HepG2 (cell line): ENCODE measurements at regions not wholly inside any gene's neighbourhood (a gene's known extent, or its start where the extent isn't known, plus 50 kb on each side); places are given as distances from the start of the nearest gene placed in this dataset.

Source experiments
- ATAC-seq: fragments of 200-7000 bp; cut with Tn5 transposase; 3 replicates; pipeline ENCODE4 v1.9.1; 2020; ENCODE audit warnings: mild to moderate bottlenecking, moderate library complexity
- BruUV-seq: library from RNA; stranded (reverse); fragments of 400-500 nt; replicated peaks from 2 replicates; lab custom pipeline; 2021; lab: Mats Ljungman, UMichigan
- CTCF ChIA-PET: fragments of 300-600 bp; formaldehyde crosslinking; extraction: SDS; loops from one replicate; lab custom pipeline; 2021; ENCODE audit warnings: low total read pairs, inconsistent platforms, low intra/inter-chr PET ratio; lab: Yijun Ruan, JAX
- POLR2A ChIA-PET: fragments of 350-600 bp; sonication (Branson Sonifier 250); formaldehyde crosslinking; loops from one replicate; lab custom pipeline; 2020; ENCODE audit warnings: antibody characterized with exemption, inconsistent platforms; lab: Yijun Ruan, JAX
- DNase-seq: peaks from one replicate; pipeline ENCODE4 v3.0.0-alpha.2; 2015; ENCODE audit warnings: low spot score
- FAIRE-seq: peaks from 3 replicates; lab custom pipeline; 2011; peaks lifted over from hg19 to GRCh38; lab: Jason Lieb, UNC
- H2AFZ ChIP-seq: one replicate; pipeline ENCODE4 v1.6.1; 2011; ENCODE audit warnings: low read length, inconsistent platforms
- H3K27ac ChIP-seq: fragments of 300-600 bp; 3 replicates; pipeline ENCODE4 v1.8.0; 2011; ENCODE audit warnings: mixed run types, mild to moderate bottlenecking, mixed read lengths, low read length, inconsistent platforms; ENCODE audit not compliant: insufficient read depth; ENCODE audit errors: extremely low read length
- H3K27me3 ChIP-seq, 2 experiments: fragments of 200-600 bp in 1 of 2; 2 replicates in 1 of 2; 3 replicates in 1 of 2; pipeline versions ENCODE4 v1.6.0 to v1.8.0; 2011; ENCODE audit warnings: low read length in 2 of 2, mild to moderate bottlenecking in 2 of 2, moderate library complexity in 2 of 2, inconsistent platforms in 1 of 2; ENCODE audit not compliant: insufficient read depth in 2 of 2, control insufficient read depth in 1 of 2
- H3K36me3 ChIP-seq, 2 experiments: fragments of 200-600 bp in 1 of 2; replicated peaks in 1 of 2; 2 replicates in 1 of 2; 3 replicates in 1 of 2; pipeline versions ENCODE4 v1.5.1 to v1.8.0; 2011; ENCODE audit warnings: low read length in 2 of 2, inconsistent platforms in 1 of 2; ENCODE audit not compliant: insufficient read depth in 2 of 2, control insufficient read depth in 1 of 2
- H3K4me1 ChIP-seq: 2 replicates; pipeline ENCODE4 v1.5.1; 2012; ENCODE audit warnings: low read length, inconsistent platforms; ENCODE audit not compliant: insufficient read depth
- H3K4me2 ChIP-seq: 2 replicates; pipeline ENCODE4 v1.6.0; 2011; ENCODE audit warnings: low read depth, low read length, inconsistent platforms
- H3K4me3 ChIP-seq, 3 experiments: fragments of 200-600 bp in 1 of 3; sonication (generic), shearing (Covaris generic) in 1 of 3; replicated peaks in 1 of 3; 2 replicates each; pipeline ENCODE4 v1.5.1; 2011 to 2016; ENCODE audit warnings: low read length in 3 of 3, inconsistent platforms in 2 of 3, low read depth in 2 of 3, mild to moderate bottlenecking in 2 of 3, control low read depth in 1 of 3, mixed read lengths in 1 of 3; ENCODE audit not compliant: insufficient read depth in 1 of 3
- H3K79me2 ChIP-seq: one replicate; pipeline ENCODE4 v1.6.1; 2011; ENCODE audit warnings: low read length, inconsistent platforms; ENCODE audit not compliant: insufficient read depth
- H3K9ac ChIP-seq: 2 replicates; pipeline ENCODE4 v1.6.0; 2011; ENCODE audit warnings: mild to moderate bottlenecking, low read depth, low read length, inconsistent platforms; ENCODE audit not compliant: insufficient read depth
- H3K9me3 ChIP-seq: 2 replicates; pipeline ENCODE4 v1.5.1; 2012; ENCODE audit warnings: mild to moderate bottlenecking, low read length
- H4K20me1 ChIP-seq: 2 replicates; pipeline ENCODE4 v1.6.0; 2011; ENCODE audit warnings: inconsistent platforms, mild to moderate bottlenecking, low read length, moderate library complexity; ENCODE audit not compliant: insufficient read depth
- MED1 ChIP-seq: sonication (generic); formaldehyde crosslinking; IDR thresholded peaks from 2 replicates; pipeline ENCODE4 v1.4.0; 2020; ENCODE audit warnings: missing genetic modification reagents
- MTF2 ChIP-seq: sonication (generic); formaldehyde crosslinking; IDR thresholded peaks from 2 replicates; pipeline ENCODE4 v1.5.0; 2020; ENCODE audit warnings: missing genetic modification reagents, borderline replicate concordance
- RFX5 ChIP-seq: IDR thresholded peaks from 2 replicates; pipeline ENCODE4 v1.6.1; 2011; ENCODE audit warnings: low read depth, low read length, improper control_type of control experiment
- STAG1 ChIP-seq: sonication (generic); formaldehyde crosslinking; IDR thresholded peaks from 2 replicates; pipeline ENCODE4 v1.4.0; 2020; ENCODE audit warnings: missing genetic modification reagents
- TCF12 ChIP-seq, 2 experiments: fragments of 450-650 bp in 1 of 2; sonication (generic) in 1 of 2; formaldehyde crosslinking in 1 of 2; IDR thresholded peaks; 2 replicates each; pipeline versions ENCODE4 v1.6.1 to v1.8.0; 2017 to 2022; ENCODE audit warnings: antibody characterized with exemption in 1 of 2, mild to moderate bottlenecking in 1 of 2, missing genetic modification reagents in 1 of 2, moderate library complexity in 1 of 2
- ZFP37 ChIP-seq: sonication (generic); formaldehyde crosslinking; IDR thresholded peaks from 2 replicates; pipeline ENCODE4 v1.4.0; 2020; ENCODE audit warnings: missing genetic modification reagents, borderline replicate concordance
- ZNF674 ChIP-seq: sonication (generic); formaldehyde crosslinking; IDR thresholded peaks from 2 replicates; pipeline ENCODE4 v1.5.0; 2020; ENCODE audit warnings: low read depth, mild to moderate bottlenecking, missing genetic modification reagents
- ZNF75D ChIP-seq: sonication (generic); formaldehyde crosslinking; IDR thresholded peaks from 2 replicates; pipeline ENCODE4 v1.8.1; 2023; ENCODE audit warnings: missing genetic modification reagents, mild to moderate bottlenecking, borderline replicate concordance
- ZNF878 ChIP-seq: sonication (generic); formaldehyde crosslinking; IDR thresholded peaks from 2 replicates; pipeline ENCODE4 v1.8.1; 2023; ENCODE audit warnings: mild to moderate bottlenecking, missing genetic modification reagents, moderate library complexity
- WGBS: methylation state at CpG from one replicate; pipeline ENCODE4 v1.1.6; 2017; ENCODE audit warnings: low lambda C conversion rate; 5-methylcytosine and 5-hydroxymethylcytosine counted together
- in situ Hi-C: cut with HindIII; loops from 2 replicates; pipeline ENCODE4 v1.10.0; 2017; ENCODE audit warnings: low pct_unique_long_range_greater_than_20kb; ENCODE audit not compliant: extremely low pct_ligation_motif_present
- intact Hi-C: fragments of 100-400 bp; cut with micrococcal nuclease; formaldehyde crosslinking; loops from one replicate; pipeline ENCODE4 v1.10.0; 2022; ENCODE audit not compliant: unreplicated experiment
- TF ChIP-seq, protein P1 (sequence below): sonication (generic); formaldehyde crosslinking; IDR thresholded peaks from 2 replicates; pipeline ENCODE4 v1.5.0; 2020; ENCODE audit warnings: mild to moderate bottlenecking, missing genetic modification reagents, moderate library complexity

- FAIRE-seq (no peak), DNase-seq (no peak), ATAC-seq (no peak)
- CTCF ChIA-PET: no interaction called here
- no peak overlapping the region for H3K4me2 ChIP-seq
- 0 out of 2 replicates have a peak, but pooled peaks cover 6% of the 10 kb centered on the region for H3K4me1 ChIP-seq
- 59% methylated on average over 3 of the region's 3 CpGs for WGBS
- H2AFZ ChIP-seq: no peak overlapping the region
- in situ Hi-C loops (no loop called here), intact Hi-C loops (loop anchor here (10.0 kb wide), 1 partner anchor 96 kb away; no protein-coding TSS in a partner anchor)
- POLR2A ChIA-PET: no interaction called here
- BruUV-seq: no TSS peak
- TF ChIP-seq MTF2 (CRISPR knock-in tag) (no peak), ZNF674 (CRISPR knock-in tag) (no peak), ZNF75D (CRISPR knock-in tag) (no peak), MED1 (CRISPR knock-in tag) (no peak), RFX5 (no peak)
- H3K79me2 ChIP-seq: no peaks in the 10 kb centered on the region
- H3K27ac ChIP-seq: no peak overlapping the region
- H3K9me3 ChIP-seq: peaks cover 10% of the 10 kb centered on the region
- H3K4me3 ChIP-seq: no peak overlapping the region
- H3K27me3 ChIP-seq: no peaks in the 10 kb centered on the region
- no peaks in the 10 kb centered on the region for H4K20me1 ChIP-seq
- H3K9ac ChIP-seq: no peak overlapping the region
- H3K36me3 ChIP-seq: no peaks in the 10 kb centered on the region
Observed at GRCh38 chr10:33838731-33839130, 504.3 kb upstream of the NRP1 start.

- in situ Hi-C loops (no loop called here), intact Hi-C loops (loop anchor here (10.0 kb wide), 1 partner anchor 97 kb away; no protein-coding TSS in a partner anchor)
- Histone ChIP-seq H3K27ac (no peak overlapping the region), H3K36me3 (no peaks in the 10 kb centered on the region), H3K4me1 (peaks cover 12% of the 10 kb centered on the region), H3K79me2 (no peaks in the 10 kb centered on the region), H3K4me2 (no peak overlapping the region), H3K27me3 (no peaks in the 10 kb centered on the region), H3K4me3 (no peak overlapping the region), H2AFZ (no peak overlapping the region), H3K9ac (no peak overlapping the region), H3K9me3 (no peaks in the 10 kb centered on the region), H4K20me1 (no peaks in the 10 kb centered on the region)
- no peak for DNase-seq
- no TSS peak for BruUV-seq
- WGBS: 69% methylated on average over 3 of the region's 6 CpGs
- POLR2A ChIA-PET: no interaction called here
- ATAC-seq: no peak; the same call in 1 of the 3 replicates
- CTCF ChIA-PET: no interaction called here
- FAIRE-seq: no peak
- TF ChIP-seq, protein P1, sequence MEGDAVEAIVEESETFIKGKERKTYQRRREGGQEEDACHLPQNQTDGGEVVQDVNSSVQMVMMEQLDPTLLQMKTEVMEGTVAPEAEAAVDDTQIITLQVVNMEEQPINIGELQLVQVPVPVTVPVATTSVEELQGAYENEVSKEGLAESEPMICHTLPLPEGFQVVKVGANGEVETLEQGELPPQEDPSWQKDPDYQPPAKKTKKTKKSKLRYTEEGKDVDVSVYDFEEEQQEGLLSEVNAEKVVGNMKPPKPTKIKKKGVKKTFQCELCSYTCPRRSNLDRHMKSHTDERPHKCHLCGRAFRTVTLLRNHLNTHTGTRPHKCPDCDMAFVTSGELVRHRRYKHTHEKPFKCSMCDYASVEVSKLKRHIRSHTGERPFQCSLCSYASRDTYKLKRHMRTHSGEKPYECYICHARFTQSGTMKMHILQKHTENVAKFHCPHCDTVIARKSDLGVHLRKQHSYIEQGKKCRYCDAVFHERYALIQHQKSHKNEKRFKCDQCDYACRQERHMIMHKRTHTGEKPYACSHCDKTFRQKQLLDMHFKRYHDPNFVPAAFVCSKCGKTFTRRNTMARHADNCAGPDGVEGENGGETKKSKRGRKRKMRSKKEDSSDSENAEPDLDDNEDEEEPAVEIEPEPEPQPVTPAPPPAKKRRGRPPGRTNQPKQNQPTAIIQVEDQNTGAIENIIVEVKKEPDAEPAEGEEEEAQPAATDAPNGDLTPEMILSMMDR (CRISPR knock-in tag): 0 out of 2 replicates have a peak, but pooled peaks have one; percentile 10
- TF ChIP-seq ZNF878 (CRISPR knock-in tag) (no peak), ZFP37 (no peak), TCF12 (IDR thresholded peaks at IDR 0.05) (no peak), TCF12 (CRISPR knock-in tag; IDR thresholded peaks at IDR 0.05) (no peak), STAG1 (CRISPR knock-in tag) (peak; percentile 19)
Observed at GRCh38 chr10:33837736-33838135, 503.3 kb upstream of the NRP1 start.
